Prostate gland (tissue), 2 donors: ENCODE measurements at regions not wholly inside any gene's neighbourhood (a gene's known extent, or its start where the extent isn't known, plus 50 kb on each side); places are given as distances from the start of the nearest gene placed in this dataset.

ENCODE experiments used
- CTCF ChIP-seq, 4 experiments: fragments of 200-600 bp in 2 of 4; fragments of 450-650 bp in 2 of 4; sonication (generic) in 2 of 4; IDR thresholded peaks; 1 replicate in 3 of 4; 2 replicates in 1 of 4; pipeline ENCODE4 v1.5.1; 2016 to 2019; ENCODE audit warnings: antibody characterized with exemption in 4 of 4, mild to moderate bottlenecking in 2 of 4, moderate library complexity in 2 of 4
- POLR2A ChIP-seq: fragments of 450-650 bp; IDR thresholded peaks from one replicate; pipeline ENCODE4 v1.6.1; 2016; ENCODE audit warnings: antibody characterized with exemption, mild to moderate bottlenecking

- TF ChIP-seq POLR2A: no peak
- TF ChIP-seq CTCF (IDR thresholded peaks at IDR 0.05): no peak
These were observed 114.0 kb upstream of the GLS start for GRCh38 chr2:190766595-190766994.
